Neural cell (in vitro differentiated cells): ENCODE measurements at regions not wholly inside any gene's neighbourhood (a gene's known extent, or its start where the extent isn't known, plus 50 kb on each side); places are given as distances from the start of the nearest gene placed in this dataset.

Experiments used
- H2AFZ ChIP-seq: fragments of 200-600, 300-800 bp; sonication (generic), shearing (Covaris generic); 2 replicates; pipeline ENCODE4 v1.6.0; 2014; ENCODE audit warnings: low read depth, mild to moderate bottlenecking, antibody characterized with exemption, low read length, moderate library complexity
- H3F3A ChIP-seq: fragments of 200-600 bp; shearing (Covaris generic); 2 replicates; pipeline ENCODE4 v1.6.1; 2016; ENCODE audit warnings: mild to moderate bottlenecking, moderate library complexity, mixed read lengths, antibody characterized with exemption, low read length; ENCODE audit not compliant: insufficient read depth, poor library complexity, severe bottlenecking
- H3K27ac ChIP-seq: fragments of 200-600, 300-800 bp; sonication (generic), shearing (Covaris generic); 2 replicates; pipeline ENCODE4 v1.5.1; 2014; ENCODE audit warnings: mild to moderate bottlenecking, low read length, moderate library complexity
- H3K27me3 ChIP-seq: fragments of 300-800, 200-600 bp; sonication (generic), shearing (Covaris generic); 2 replicates; pipeline ENCODE4 v1.6.0; 2014; ENCODE audit warnings: mild to moderate bottlenecking, low read depth, low read length, moderate library complexity; ENCODE audit not compliant: insufficient read depth
- H3K36me3 ChIP-seq: fragments of 300-800, 200-600 bp; sonication (generic), shearing (Covaris generic); 2 replicates; pipeline ENCODE4 v1.5.1; 2014; ENCODE audit warnings: mild to moderate bottlenecking, antibody characterized with exemption, low read length, moderate library complexity; ENCODE audit not compliant: insufficient read depth
- H3K4me2 ChIP-seq: fragments of 300-800, 200-600 bp; sonication (generic), shearing (Covaris generic); 2 replicates; pipeline ENCODE4 v1.6.0; 2014; ENCODE audit warnings: mild to moderate bottlenecking, low read length
- H3K4me3 ChIP-seq: fragments of 300-800, 200-600 bp; sonication (generic), shearing (Covaris generic); 2 replicates; pipeline ENCODE4 v1.5.1; 2014; ENCODE audit warnings: mild to moderate bottlenecking, low read length, moderate library complexity
- H3K79me2 ChIP-seq: fragments of 200-600 bp; shearing (Covaris generic); replicated peaks from 2 replicates; pipeline ENCODE4 v1.6.0; 2014; ENCODE audit warnings: mild to moderate bottlenecking, low read length, moderate library complexity; ENCODE audit not compliant: insufficient read depth
- H3K9ac ChIP-seq: fragments of 300-800, 200-600 bp; sonication (generic), shearing (Covaris generic); 2 replicates; pipeline ENCODE4 v1.6.1; 2016; ENCODE audit warnings: mild to moderate bottlenecking, low read length, mixed read lengths
- H3K9me2 ChIP-seq: fragments of 200-600 bp; shearing (Covaris generic); 2 replicates; pipeline ENCODE4 v1.6.1; 2016; ENCODE audit warnings: mild to moderate bottlenecking, low read length, mixed read lengths; ENCODE audit not compliant: insufficient read depth
- H3K9me3 ChIP-seq: fragments of 200-600, 300-800 bp; sonication (generic), shearing (Covaris generic); 2 replicates; pipeline ENCODE4 v1.6.1; 2016; ENCODE audit warnings: mild to moderate bottlenecking, mixed run types, low read length, moderate library complexity, mixed read lengths
- H4K20me1 ChIP-seq: fragments of 200-600 bp; shearing (Covaris generic); 2 replicates; pipeline ENCODE4 v1.6.1; 2016; ENCODE audit warnings: mild to moderate bottlenecking, mixed run types; ENCODE audit not compliant: insufficient read depth
- CTCF ChIP-seq: fragments of 450-650 bp; IDR thresholded peaks from 2 replicates; pipeline ENCODE4 v1.5.1; 2014; ENCODE audit warnings: antibody characterized with exemption, mild to moderate bottlenecking, moderate library complexity; ENCODE audit not compliant: poor library complexity, severe bottlenecking
- EP300 ChIP-seq: fragments of 450-650 bp; conservative IDR thresholded peaks from 2 replicates; pipeline ENCODE4 v1.6.1; 2014; ENCODE audit warnings: antibody characterized with exemption, mild to moderate bottlenecking, moderate library complexity; ENCODE audit not compliant: poor library complexity, severe bottlenecking
- EZH2 ChIP-seq: fragments of 200-600, 300-800 bp; shearing (Covaris generic), sonication (generic); IDR thresholded peaks from 2 replicates; pipeline ENCODE4 v1.6.1; 2014; ENCODE audit warnings: antibody characterized with exemption, low read length, borderline replicate concordance, mild to moderate bottlenecking; ENCODE audit not compliant: insufficient read depth, poor library complexity, severe bottlenecking
- MXI1 ChIP-seq: fragments of 450-650 bp; conservative IDR thresholded peaks from 2 replicates; pipeline ENCODE4 v1.6.1; 2014; ENCODE audit warnings: antibody characterized with exemption, mild to moderate bottlenecking; ENCODE audit not compliant: poor library complexity, severe bottlenecking
- POLR2AphosphoS5 ChIP-seq: IDR thresholded peaks from 2 replicates; pipeline ENCODE4 v1.6.1; 2012
- RAD21 ChIP-seq: fragments of 450-650 bp; conservative IDR thresholded peaks from 2 replicates; pipeline ENCODE4 v1.6.1; 2014; ENCODE audit warnings: antibody characterized with exemption, mild to moderate bottlenecking, moderate library complexity
- REST ChIP-seq: IDR thresholded peaks from 2 replicates; pipeline ENCODE4 v1.6.1; 2012; ENCODE audit warnings: borderline replicate concordance
- SMC3 ChIP-seq: fragments of 450-650 bp; conservative IDR thresholded peaks from 2 replicates; pipeline ENCODE4 v1.6.1; 2014; ENCODE audit warnings: antibody characterized with exemption, mild to moderate bottlenecking, moderate library complexity; ENCODE audit not compliant: poor library complexity
- TAF1 ChIP-seq: IDR thresholded peaks from 2 replicates; pipeline ENCODE4 v1.6.1; 2012; ENCODE audit warnings: low read depth

- H3K27me3 ChIP-seq, result no peaks in the 10 kb centered on the region
- no peak overlapping the region for H2AFZ ChIP-seq
- H3K9ac ChIP-seq, result no peak overlapping the region
- no peaks in the 10 kb centered on the region for H3K9me3 ChIP-seq
- H3F3A ChIP-seq, result no peaks in the 10 kb centered on the region
- H3K79me2 ChIP-seq, result no peaks in the 10 kb centered on the region
- no peak for TF ChIP-seq MXI1
- no peak for TF ChIP-seq POLR2AphosphoS5
- TF ChIP-seq EP300, result no peak
- no peak for TF ChIP-seq TAF1
- no peak for TF ChIP-seq EZH2
- TF ChIP-seq REST, result no peak
- TF ChIP-seq SMC3, result no peak
- no peak for TF ChIP-seq RAD21
- TF ChIP-seq CTCF, result no peak
- H3K4me3 ChIP-seq, result no peak overlapping the region
- H3K36me3 ChIP-seq, result no peaks in the 10 kb centered on the region
- H3K9me2 ChIP-seq, result no peaks in the 10 kb centered on the region
- H3K4me2 ChIP-seq, result no peak overlapping the region
- no peaks in the 10 kb centered on the region for H4K20me1 ChIP-seq
- H3K27ac ChIP-seq, result no peak overlapping the region
Measured at GRCh38 chr1:87439821-87440220, 111.1 kb downstream of the LMO4 start.

GRCh38 chr1:87449348-87449963 lies 120.8 kb downstream of the LMO4 start:
- no peak for TF ChIP-seq REST
- TF ChIP-seq MXI1, result no peak
- TF ChIP-seq EP300, result no peak
- TF ChIP-seq CTCF, result no peak
- TF ChIP-seq POLR2AphosphoS5, result no peak
- no peak for TF ChIP-seq RAD21
- no peak for TF ChIP-seq EZH2
- H2AFZ ChIP-seq, result no peak overlapping the region
- H3K9ac ChIP-seq, result no peak overlapping the region

More at GRCh38 chr1:87449348-87449963, 120.8 kb downstream of the LMO4 start:
- Histone ChIP-seq H3K4me3 (no peak overlapping the region), H4K20me1 (no peaks in the 10 kb centered on the region), H3K27ac (no peak overlapping the region), H3K4me2 (no peak overlapping the region), H3K36me3 (no peaks in the 10 kb centered on the region), H3K9me2 (no peaks in the 10 kb centered on the region), H3K9me3 (no peaks in the 10 kb centered on the region), H3K27me3 (no peaks in the 10 kb centered on the region), H3F3A (no peaks in the 10 kb centered on the region), H3K79me2 (no peaks in the 10 kb centered on the region)
